ENCODE measurements at regions not wholly inside any gene's neighbourhood (a gene's known extent, or its start where the extent isn't known, plus 50 kb on each side); places are given as distances from the start of the nearest gene placed in this dataset.

- Histone ChIP-seq H3K36me3 (ENCODE audit: low read depth) (no peaks in the 10 kb centered on the region), H3K9me2 (ENCODE audit: insufficient read depth) (no peaks in the 10 kb centered on the region), H4K20me1 (ENCODE audit: insufficient read depth) (no peaks in the 10 kb centered on the region), H3K27me3 (replicated peaks; ENCODE audit: insufficient read depth) (no peaks in the 10 kb centered on the region), H3K9me3 (ENCODE audit: low read depth) (no peaks in the 10 kb centered on the region), H2AFZ (no peak overlapping the region), H3K27ac (no peak overlapping the region), H3K4me2 (ENCODE audit: unreplicated experiment) (no peak overlapping the region), H3F3A (ENCODE audit: insufficient read depth) (no peaks in the 10 kb centered on the region), H3K4me1 (ENCODE audit: insufficient read depth) (no peaks in the 10 kb centered on the region), H3K9ac (no peak overlapping the region), H3K4me3 (no peak overlapping the region), H3K79me2 (ENCODE audit: insufficient read depth) (no peaks in the 10 kb centered on the region)
- no peak for DNase-seq
- in situ Hi-C loops (cut with MboI): no loop called here
- WGBS, 2 experiments (ENCODE audit: low coverage in 1 of 2, low lambda C conversion rate in 2 of 2, missing lambda C conversion rate in 2 of 2): 12 to 22% methylated on average over 3 of the region's 3 CpGs
- TF ChIP-seq EZH2phosphoT487 (IDR thresholded peaks at IDR 0.05; ENCODE audit: insufficient read depth, low read depth): no peak
- TF ChIP-seq EZH2 (IDR thresholded peaks at IDR 0.05; ENCODE audit: insufficient read depth, poor library complexity, severe bottlenecking): no peak
These were observed 854.8 kb downstream of the EPHA4 start for GRCh38 chr2:220717283-220717682.

GRCh38 chr2:220736778-220737177 lies 835.3 kb downstream of the EPHA4 start:
- no peaks in the 10 kb centered on the region for H4K20me1 ChIP-seq (ENCODE audit: insufficient read depth)
- no peak overlapping the region for H3K27ac ChIP-seq
- 13 to 21% methylated on average over 4 of the region's 4 CpGs for WGBS, 2 experiments (ENCODE audit: low coverage in 1 of 2, low lambda C conversion rate in 2 of 2, missing lambda C conversion rate in 2 of 2)
- no peak overlapping the region for H3K4me2 ChIP-seq (ENCODE audit: unreplicated experiment)
- no peak overlapping the region for H3K9ac ChIP-seq
- H2AFZ ChIP-seq: no peak overlapping the region
- TF ChIP-seq EZH2 (IDR thresholded peaks at IDR 0.05; ENCODE audit: insufficient read depth, poor library complexity, severe bottlenecking): no peak
- H3K4me3 ChIP-seq: no peak overlapping the region
- no peaks in the 10 kb centered on the region for H3K36me3 ChIP-seq (ENCODE audit: low read depth)
- H3K79me2 ChIP-seq (ENCODE audit: insufficient read depth): no peaks in the 10 kb centered on the region
- H3K9me3 ChIP-seq (ENCODE audit: low read depth): no peaks in the 10 kb centered on the region
- peak; percentile 11 for DNase-seq
- in situ Hi-C loops (cut with MboI): no loop called here
- H3F3A ChIP-seq (ENCODE audit: insufficient read depth): no peaks in the 10 kb centered on the region
- H3K4me1 ChIP-seq (ENCODE audit: insufficient read depth): no peaks in the 10 kb centered on the region
- H3K27me3 ChIP-seq (replicated peaks; ENCODE audit: insufficient read depth): no peaks in the 10 kb centered on the region
- no peaks in the 10 kb centered on the region for H3K9me2 ChIP-seq (ENCODE audit: insufficient read depth)

GRCh38 chr2:220743203-220743602 lies 828.9 kb downstream of the EPHA4 start:
- Histone ChIP-seq H3K27ac (no peak overlapping the region), H3K36me3 (ENCODE audit: low read depth) (no peaks in the 10 kb centered on the region), H3K27me3 (replicated peaks; ENCODE audit: insufficient read depth) (no peaks in the 10 kb centered on the region), H4K20me1 (ENCODE audit: insufficient read depth) (no peaks in the 10 kb centered on the region), H3K4me2 (ENCODE audit: unreplicated experiment) (no peak overlapping the region), H2AFZ (no peak overlapping the region), H3K4me1 (ENCODE audit: insufficient read depth) (no peaks in the 10 kb centered on the region), H3K9me3 (ENCODE audit: low read depth) (no peaks in the 10 kb centered on the region), H3K9ac (no peak overlapping the region), H3F3A (ENCODE audit: insufficient read depth) (no peaks in the 10 kb centered on the region), H3K79me2 (ENCODE audit: insufficient read depth) (no peaks in the 10 kb centered on the region), H3K4me3 (no peak overlapping the region), H3K9me2 (ENCODE audit: insufficient read depth) (no peaks in the 10 kb centered on the region)
- 39 to 41% methylated on average over 2 of the region's 2 CpGs for WGBS, 2 experiments (ENCODE audit: low coverage in 1 of 2, low lambda C conversion rate in 2 of 2, missing lambda C conversion rate in 2 of 2)
- TF ChIP-seq EZH2 (IDR thresholded peaks at IDR 0.05; ENCODE audit: insufficient read depth, poor library complexity, severe bottlenecking) (no peak), EZH2phosphoT487 (IDR thresholded peaks at IDR 0.05; ENCODE audit: insufficient read depth, low read depth) (no peak)
- in situ Hi-C loops (cut with MboI): no loop called here
- DNase-seq: no peak

- H2AFZ ChIP-seq: no peak overlapping the region
- no peaks in the 10 kb centered on the region for H3F3A ChIP-seq (ENCODE audit: insufficient read depth)
- no peak overlapping the region for H3K4me2 ChIP-seq (ENCODE audit: unreplicated experiment)
- H3K9me3 ChIP-seq (ENCODE audit: low read depth): no peaks in the 10 kb centered on the region
- H3K4me3 ChIP-seq: no peak overlapping the region
- H3K9ac ChIP-seq: no peak overlapping the region
- H3K79me2 ChIP-seq (ENCODE audit: insufficient read depth): no peaks in the 10 kb centered on the region
- no peaks in the 10 kb centered on the region for H3K36me3 ChIP-seq (ENCODE audit: low read depth)
- no peaks in the 10 kb centered on the region for H3K9me2 ChIP-seq (ENCODE audit: insufficient read depth)
- 18 to 23% methylated on average over 2 of the region's 2 CpGs for WGBS, 2 experiments (ENCODE audit: low coverage in 1 of 2, low lambda C conversion rate in 2 of 2, missing lambda C conversion rate in 2 of 2)
- no peaks in the 10 kb centered on the region for H3K27me3 ChIP-seq (replicated peaks; ENCODE audit: insufficient read depth)
- H4K20me1 ChIP-seq (ENCODE audit: insufficient read depth): no peaks in the 10 kb centered on the region
- no peak overlapping the region for H3K27ac ChIP-seq
- in situ Hi-C loops (cut with MboI): no loop called here
- DNase-seq: peak; percentile 6
- no peaks in the 10 kb centered on the region for H3K4me1 ChIP-seq (ENCODE audit: insufficient read depth)
- no peak for TF ChIP-seq EZH2 (IDR thresholded peaks at IDR 0.05; ENCODE audit: insufficient read depth, poor library complexity, severe bottlenecking)
- TF ChIP-seq EZH2phosphoT487 (IDR thresholded peaks at IDR 0.05; ENCODE audit: insufficient read depth, low read depth): no peak
These were observed 827.2 kb downstream of the EPHA4 start for GRCh38 chr2:220744861-220745260.

- H3K4me3 ChIP-seq: no peak overlapping the region
- H3K9me3 ChIP-seq (ENCODE audit: low read depth): no peaks in the 10 kb centered on the region
- no peaks in the 10 kb centered on the region for H3K9me2 ChIP-seq (ENCODE audit: insufficient read depth)
- H3K79me2 ChIP-seq (ENCODE audit: insufficient read depth): no peaks in the 10 kb centered on the region
- no peak for DNase-seq
- no peaks in the 10 kb centered on the region for H3F3A ChIP-seq (ENCODE audit: insufficient read depth)
- no peak overlapping the region for H3K9ac ChIP-seq
- no peaks in the 10 kb centered on the region for H4K20me1 ChIP-seq (ENCODE audit: insufficient read depth)
- H2AFZ ChIP-seq: no peak overlapping the region
- 61 to 66% methylated on average over 7 to 8 of the region's 8 CpGs for WGBS, 2 experiments (ENCODE audit: low coverage in 1 of 2, low lambda C conversion rate in 2 of 2, missing lambda C conversion rate in 2 of 2)
- TF ChIP-seq EZH2phosphoT487 (IDR thresholded peaks at IDR 0.05; ENCODE audit: insufficient read depth, low read depth): no peak
- H3K27me3 ChIP-seq (replicated peaks; ENCODE audit: insufficient read depth): no peaks in the 10 kb centered on the region
- H3K27ac ChIP-seq: no peak overlapping the region
- H3K36me3 ChIP-seq (ENCODE audit: low read depth): no peaks in the 10 kb centered on the region
- H3K4me2 ChIP-seq (ENCODE audit: unreplicated experiment): no peak overlapping the region
- no peaks in the 10 kb centered on the region for H3K4me1 ChIP-seq (ENCODE audit: insufficient read depth)
- in situ Hi-C loops (cut with MboI): no loop called here
These were observed 826.4 kb downstream of the EPHA4 start for GRCh38 chr2:220745682-220746081.
